Kidney epithelial cell (primary cell): ENCODE measurements at regions not wholly inside any gene's neighbourhood (a gene's known extent, or its start where the extent isn't known, plus 50 kb on each side); places are given as distances from the start of the nearest gene placed in this dataset.

Experiments used
- DNase-seq: peaks from one replicate; pipeline ENCODE4 v3.0.0-alpha.2; 2010; ENCODE audit warnings: low read depth
- H3K27me3 ChIP-seq: 2 replicates; pipeline ENCODE4 v1.6.0; 2011; ENCODE audit warnings: low read length; ENCODE audit not compliant: control insufficient read depth, insufficient read depth
- H3K36me3 ChIP-seq: 2 replicates; pipeline ENCODE4 v1.5.1; 2011; ENCODE audit warnings: low read length; ENCODE audit not compliant: control insufficient read depth, insufficient read depth
- H3K4me3 ChIP-seq: 2 replicates; pipeline ENCODE4 v1.5.1; 2011; ENCODE audit warnings: low read depth, mild to moderate bottlenecking, control low read depth, low read length
- TF ChIP-seq, protein P1 (sequence below): IDR thresholded peaks from 2 replicates; pipeline ENCODE4 v1.5.1; 2011; ENCODE audit warnings: mild to moderate bottlenecking, moderate library complexity, low read length, control low read depth, inconsistent platforms; ENCODE audit not compliant: insufficient read depth, poor library complexity, severe bottlenecking

DNA sequence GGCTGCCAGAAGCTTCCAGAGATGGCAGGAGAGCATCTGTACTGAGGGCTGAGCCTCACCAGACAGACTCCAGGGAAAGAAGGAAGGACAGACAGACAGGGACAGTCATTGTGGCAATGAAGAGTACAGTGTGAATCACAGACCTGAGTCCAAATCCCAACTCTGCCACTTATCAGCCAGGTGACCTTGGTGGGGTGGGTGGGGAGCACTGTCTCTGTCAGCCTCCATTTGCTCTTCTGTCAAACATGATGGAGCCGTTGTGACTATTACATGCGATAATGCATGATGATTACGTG lies 85.9 kb upstream of the FSTL4 start:
- H3K27me3 ChIP-seq: peaks cover 2% of the 10 kb centered on the region
- no peaks in the 10 kb centered on the region for H3K36me3 ChIP-seq
- H3K4me3 ChIP-seq: no peak overlapping the region
- DNase-seq: no peak
- TF ChIP-seq, protein P1, sequence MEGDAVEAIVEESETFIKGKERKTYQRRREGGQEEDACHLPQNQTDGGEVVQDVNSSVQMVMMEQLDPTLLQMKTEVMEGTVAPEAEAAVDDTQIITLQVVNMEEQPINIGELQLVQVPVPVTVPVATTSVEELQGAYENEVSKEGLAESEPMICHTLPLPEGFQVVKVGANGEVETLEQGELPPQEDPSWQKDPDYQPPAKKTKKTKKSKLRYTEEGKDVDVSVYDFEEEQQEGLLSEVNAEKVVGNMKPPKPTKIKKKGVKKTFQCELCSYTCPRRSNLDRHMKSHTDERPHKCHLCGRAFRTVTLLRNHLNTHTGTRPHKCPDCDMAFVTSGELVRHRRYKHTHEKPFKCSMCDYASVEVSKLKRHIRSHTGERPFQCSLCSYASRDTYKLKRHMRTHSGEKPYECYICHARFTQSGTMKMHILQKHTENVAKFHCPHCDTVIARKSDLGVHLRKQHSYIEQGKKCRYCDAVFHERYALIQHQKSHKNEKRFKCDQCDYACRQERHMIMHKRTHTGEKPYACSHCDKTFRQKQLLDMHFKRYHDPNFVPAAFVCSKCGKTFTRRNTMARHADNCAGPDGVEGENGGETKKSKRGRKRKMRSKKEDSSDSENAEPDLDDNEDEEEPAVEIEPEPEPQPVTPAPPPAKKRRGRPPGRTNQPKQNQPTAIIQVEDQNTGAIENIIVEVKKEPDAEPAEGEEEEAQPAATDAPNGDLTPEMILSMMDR: no peak

DNA sequence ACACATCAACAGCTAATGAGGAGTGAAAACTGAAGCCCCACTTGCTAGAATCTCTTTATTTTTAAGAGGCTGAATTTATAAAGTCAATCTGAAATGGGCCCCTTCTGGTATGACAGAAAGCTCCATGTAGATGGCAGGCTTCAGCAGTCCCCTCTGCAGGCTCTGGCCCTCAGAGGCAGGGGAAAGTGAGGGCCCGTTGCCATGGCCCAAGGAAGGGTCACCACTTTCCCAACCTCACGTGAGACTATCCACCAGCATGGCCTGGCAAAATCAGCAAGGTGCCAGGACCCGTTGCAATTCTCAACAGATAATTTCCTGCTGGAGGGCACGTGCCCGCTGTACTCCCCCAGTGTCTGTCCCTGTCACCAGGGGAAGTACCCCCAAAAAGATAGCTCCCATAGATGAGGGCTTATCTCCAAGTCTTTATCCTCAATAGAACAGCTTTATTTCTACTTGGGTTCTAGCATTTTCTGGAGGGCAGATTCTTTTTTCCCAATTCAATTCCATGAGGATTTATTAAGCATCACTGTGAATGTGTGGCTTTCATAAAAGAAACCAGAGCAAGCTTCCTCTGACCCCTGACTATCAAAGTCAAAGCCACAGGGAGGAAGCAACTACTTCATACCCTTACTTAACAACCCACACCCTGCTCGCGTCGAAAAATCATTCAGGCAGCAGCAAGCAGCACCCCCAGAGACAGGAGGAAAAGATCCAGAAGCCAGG lies 85.4 kb upstream of the FSTL4 start:
- H3K27me3 ChIP-seq: peaks cover 2% of the 10 kb centered on the region
- TF ChIP-seq, protein P1: no peak
- no peaks in the 10 kb centered on the region for H3K36me3 ChIP-seq
- H3K4me3 ChIP-seq: no peak overlapping the region
- DNase-seq: no peak

DNA sequence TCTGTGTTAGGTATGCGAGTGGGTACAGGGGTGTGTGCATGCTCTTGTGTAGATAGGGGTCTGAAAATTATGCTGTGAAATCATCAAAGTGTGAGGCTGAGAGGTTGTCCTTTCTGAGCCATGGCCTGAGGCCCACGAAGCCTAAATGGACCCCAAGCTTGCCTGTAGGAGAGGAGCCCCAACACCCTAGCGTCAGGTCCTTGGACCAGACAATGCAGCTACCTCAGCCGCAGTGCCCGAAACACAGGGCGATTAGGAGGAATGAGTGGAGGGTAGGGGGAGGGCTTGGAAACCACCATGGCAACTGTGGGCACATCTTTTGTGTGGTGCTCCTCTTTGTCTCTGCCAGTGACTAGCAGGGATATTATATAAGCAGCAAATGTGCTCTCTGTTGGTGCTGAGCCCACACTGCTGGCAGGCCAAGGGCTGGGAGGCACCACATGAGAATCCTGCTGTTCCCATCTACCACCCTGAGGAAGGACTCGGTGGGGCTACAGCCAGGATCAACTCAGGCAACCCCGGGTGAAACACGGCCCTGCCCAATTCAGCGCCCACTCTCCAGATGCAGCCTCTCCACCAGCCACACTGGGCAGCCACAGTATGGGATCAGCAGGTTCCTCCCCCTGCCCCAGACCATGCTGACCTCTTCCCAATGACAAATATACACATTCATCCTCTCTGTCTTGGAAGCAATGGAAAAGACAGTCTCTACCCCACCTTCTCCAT lies 84.6 kb upstream of the FSTL4 start:
- H3K4me3 ChIP-seq: no peak overlapping the region
- TF ChIP-seq, protein P1: no peak
- no peaks in the 10 kb centered on the region for H3K36me3 ChIP-seq
- H3K27me3 ChIP-seq: peaks cover 2% of the 10 kb centered on the region
- DNase-seq: no peak

DNA sequence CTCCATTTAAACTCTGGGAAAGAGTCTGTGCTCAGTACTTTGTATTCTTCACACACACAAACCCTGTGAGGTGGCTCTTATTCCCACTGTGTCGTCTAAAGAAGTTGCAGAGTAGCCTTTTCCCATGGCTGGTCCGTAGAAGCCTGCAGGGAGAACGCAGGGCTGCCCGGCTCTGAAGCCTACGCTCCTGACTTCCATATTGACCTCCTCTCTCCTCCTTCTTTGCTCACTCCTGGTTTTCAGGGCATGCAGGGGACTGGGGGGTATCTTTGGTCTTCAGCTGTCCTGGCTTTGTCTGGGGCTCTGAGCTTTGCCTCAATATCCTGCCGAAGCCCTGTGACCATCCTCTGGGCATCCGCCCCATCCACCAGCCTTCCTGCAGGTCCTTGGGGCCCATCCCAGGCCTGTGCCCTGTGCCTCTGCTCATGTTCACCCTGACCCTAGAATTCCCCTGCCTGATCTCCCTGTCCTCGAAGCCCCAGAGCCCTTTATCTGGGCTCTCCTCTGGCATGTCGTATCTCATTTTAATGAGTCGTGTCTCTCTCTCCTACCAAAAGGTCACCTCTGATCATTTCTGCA lies 83.8 kb upstream of the FSTL4 start:
- Histone ChIP-seq H3K27me3 (peaks cover 2% of the 10 kb centered on the region), H3K36me3 (no peaks in the 10 kb centered on the region), H3K4me3 (no peak overlapping the region)
- DNase-seq: no peak
- TF ChIP-seq, protein P1: no peak

DNA sequence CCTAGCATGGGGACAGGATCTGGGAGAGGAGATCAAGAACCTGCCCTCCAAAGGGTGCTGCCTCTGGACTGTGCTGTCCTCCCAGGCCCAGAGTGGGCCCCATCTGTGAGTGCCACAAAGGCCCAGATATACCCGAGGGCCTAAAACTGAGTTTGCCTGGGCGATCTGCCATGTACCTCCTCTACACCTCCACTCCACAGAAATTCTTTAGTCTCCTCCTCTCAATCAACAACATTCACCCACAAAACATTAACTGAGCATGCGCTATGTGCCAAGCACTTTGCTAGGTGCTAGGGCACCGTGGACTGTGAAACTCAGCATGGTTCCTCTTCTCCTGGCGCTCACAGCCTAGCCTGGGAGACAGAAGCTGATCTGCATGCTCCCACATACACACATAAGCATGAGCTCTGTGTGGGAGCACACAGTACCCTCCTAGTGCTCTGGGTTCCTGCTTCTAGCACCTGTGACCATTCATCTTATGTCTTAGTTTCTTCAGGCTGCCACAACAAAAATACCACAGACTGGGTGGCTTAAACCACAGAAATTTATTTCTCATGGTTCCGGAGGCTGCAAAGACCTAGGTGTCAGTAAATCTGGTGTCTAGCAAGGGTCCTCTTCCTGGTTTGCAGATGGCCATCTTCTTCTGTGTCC lies 82.0 kb upstream of the FSTL4 start:
- H3K4me3 ChIP-seq: no peak overlapping the region
- DNase-seq: no peak
- TF ChIP-seq, protein P1: no peak
- H3K36me3 ChIP-seq: no peaks in the 10 kb centered on the region
- H3K27me3 ChIP-seq: no peaks in the 10 kb centered on the region
